ENCODE measurements at regions not wholly inside any gene's neighbourhood (a gene's known extent, or its start where the extent isn't known, plus 50 kb on each side); places are given as distances from the start of the nearest gene placed in this dataset.
"Not testable (repeated sequence)": the region's sequence is repeated elsewhere in the genome, so short reads cannot be mapped to it uniquely, and the experiment has no call there.

DNA sequence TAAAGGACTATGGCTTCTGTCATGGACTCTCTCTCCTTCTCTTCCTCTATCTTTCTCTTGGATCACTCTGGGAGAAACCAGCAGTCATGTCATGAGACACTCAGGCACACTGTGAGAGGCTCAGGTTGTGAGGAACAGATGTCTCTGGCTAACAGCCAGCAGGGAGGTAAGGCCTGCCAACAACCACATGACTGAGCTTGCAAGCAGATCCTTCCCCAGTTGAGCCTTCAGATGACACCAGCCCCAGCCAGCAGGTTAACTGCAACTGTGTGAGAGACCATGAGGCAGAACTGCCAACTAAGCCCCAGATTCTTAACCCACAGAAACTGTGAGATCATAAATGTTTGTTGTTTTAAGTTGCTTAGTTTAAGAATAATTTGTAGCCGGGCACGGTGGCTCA lies 90.6 kb downstream of the VCPKMT start:
- ChIA-PET CTCF (no interaction called here), POLR2A (interaction anchor here (0.5 kb wide), 1 partner anchor 134 kb away, joined by 5 read pairs; no protein-coding TSS in a partner anchor)
- no peak overlapping the region for H3K4me3 ChIP-seq (ENCODE audit: low read depth, low read length)
- H3K27me3 ChIP-seq (ENCODE audit: control insufficient read depth, insufficient read depth, low read length) = no peaks in the 10 kb centered on the region
- H3K27ac ChIP-seq (ENCODE audit: low read depth, low read length) = no peak overlapping the region
- TF ChIP-seq, protein P1, sequence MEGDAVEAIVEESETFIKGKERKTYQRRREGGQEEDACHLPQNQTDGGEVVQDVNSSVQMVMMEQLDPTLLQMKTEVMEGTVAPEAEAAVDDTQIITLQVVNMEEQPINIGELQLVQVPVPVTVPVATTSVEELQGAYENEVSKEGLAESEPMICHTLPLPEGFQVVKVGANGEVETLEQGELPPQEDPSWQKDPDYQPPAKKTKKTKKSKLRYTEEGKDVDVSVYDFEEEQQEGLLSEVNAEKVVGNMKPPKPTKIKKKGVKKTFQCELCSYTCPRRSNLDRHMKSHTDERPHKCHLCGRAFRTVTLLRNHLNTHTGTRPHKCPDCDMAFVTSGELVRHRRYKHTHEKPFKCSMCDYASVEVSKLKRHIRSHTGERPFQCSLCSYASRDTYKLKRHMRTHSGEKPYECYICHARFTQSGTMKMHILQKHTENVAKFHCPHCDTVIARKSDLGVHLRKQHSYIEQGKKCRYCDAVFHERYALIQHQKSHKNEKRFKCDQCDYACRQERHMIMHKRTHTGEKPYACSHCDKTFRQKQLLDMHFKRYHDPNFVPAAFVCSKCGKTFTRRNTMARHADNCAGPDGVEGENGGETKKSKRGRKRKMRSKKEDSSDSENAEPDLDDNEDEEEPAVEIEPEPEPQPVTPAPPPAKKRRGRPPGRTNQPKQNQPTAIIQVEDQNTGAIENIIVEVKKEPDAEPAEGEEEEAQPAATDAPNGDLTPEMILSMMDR (IDR thresholded peaks at IDR 0.05; ENCODE audit: low read depth, low read length) = no peak
- peaks cover 9% of the 10 kb centered on the region; the same call in 1 of the 2 replicates for H3K9me3 ChIP-seq (ENCODE audit: control insufficient read depth, insufficient read depth, low read length)
- DNase-seq (ENCODE audit: low read depth, low spot score) = no peak

DNA sequence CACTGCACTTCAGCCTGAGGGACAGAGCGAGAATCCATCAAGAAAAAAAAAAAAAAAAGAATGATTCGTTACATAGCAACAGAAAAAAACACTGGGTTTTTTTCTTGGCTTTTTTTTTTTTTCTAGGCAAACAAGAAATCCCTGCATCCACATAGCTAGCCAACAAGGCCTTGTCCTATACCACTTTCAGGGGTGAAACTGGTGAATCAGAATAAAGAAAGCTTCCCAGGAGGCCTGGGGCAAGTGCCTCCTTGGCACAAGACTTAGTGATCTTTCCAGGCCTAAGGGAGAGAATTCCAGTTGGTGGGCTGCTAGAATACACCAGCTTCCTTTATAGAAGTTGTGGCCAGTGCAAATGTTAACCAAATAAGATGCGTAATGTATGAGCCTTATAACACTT lies 90.0 kb downstream of the VCPKMT start:
- Histone ChIP-seq H3K27ac (ENCODE audit: low read depth, low read length) (no peak overlapping the region), H3K27me3 (ENCODE audit: control insufficient read depth, insufficient read depth, low read length) (no peaks in the 10 kb centered on the region), H3K4me3 (ENCODE audit: low read depth, low read length) (no peak overlapping the region), H3K9me3 (ENCODE audit: control insufficient read depth, insufficient read depth, low read length) (peaks cover 9% of the 10 kb centered on the region; the same call in 1 of the 2 replicates)
- DNase-seq (ENCODE audit: low read depth, low spot score) = no peak
- TF ChIP-seq, protein P1 (IDR thresholded peaks at IDR 0.05; ENCODE audit: low read depth, low read length) = no peak
- ChIA-PET CTCF (no interaction called here), POLR2A (interaction anchor here (0.5 to 1.0 kb wide), 3 partner anchors 21 to 198 kb away, joined by 3 to 5 read pairs (median 3); no protein-coding TSS in a partner anchor)

DNA sequence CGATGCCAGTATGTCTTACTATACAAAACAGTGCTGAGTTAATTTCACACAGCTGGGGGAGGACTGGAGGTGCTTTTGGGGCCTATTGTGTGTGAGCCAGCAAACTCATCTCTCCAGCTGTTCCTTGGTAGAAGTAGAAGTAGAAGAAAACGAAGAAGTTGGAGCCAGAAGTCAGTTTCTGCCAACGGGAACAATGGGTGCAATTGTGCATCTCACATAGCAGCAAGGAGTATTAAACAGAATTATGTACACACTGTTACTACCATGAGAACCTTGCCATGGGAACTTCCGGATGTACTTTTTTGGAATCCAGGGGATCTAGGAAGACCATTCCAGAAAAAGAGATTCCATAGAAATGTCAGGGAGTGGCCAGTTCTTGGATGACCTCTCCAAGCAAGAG lies 88.6 kb downstream of the VCPKMT start:
- no peak for DNase-seq (ENCODE audit: low read depth, low spot score)
- TF ChIP-seq, protein P1 (IDR thresholded peaks at IDR 0.05; ENCODE audit: low read depth, low read length) = no peak
- Histone ChIP-seq H3K4me3 (ENCODE audit: low read depth, low read length) (no peak overlapping the region), H3K27me3 (ENCODE audit: control insufficient read depth, insufficient read depth, low read length) (no peaks in the 10 kb centered on the region), H3K27ac (ENCODE audit: low read depth, low read length) (no peak overlapping the region), H3K9me3 (ENCODE audit: control insufficient read depth, insufficient read depth, low read length) (peaks cover 9% of the 10 kb centered on the region; the same call in 1 of the 2 replicates)
- ChIA-PET POLR2A (no interaction called here), CTCF (no interaction called here)

DNA sequence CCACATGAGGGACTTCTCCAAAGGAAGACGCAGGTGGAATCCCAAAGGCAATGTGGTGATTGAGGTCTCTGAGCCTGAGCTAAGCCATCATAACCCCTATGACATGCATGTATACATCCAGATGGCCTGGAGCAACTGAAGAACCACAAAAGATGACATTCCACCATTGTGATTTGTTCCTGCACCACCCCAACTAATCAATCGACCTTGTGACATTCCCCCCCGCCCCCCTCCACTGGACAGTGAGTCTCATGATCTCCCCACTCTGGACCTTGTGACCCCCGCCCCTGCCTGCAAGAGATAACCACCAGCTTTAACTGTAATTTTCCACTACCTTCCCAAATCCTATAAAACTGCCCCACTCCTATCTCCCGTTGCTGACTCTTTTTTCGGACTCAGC lies 87.9 kb downstream of the VCPKMT start:
- H3K9me3 ChIP-seq (ENCODE audit: control insufficient read depth, insufficient read depth, low read length) = peaks cover 9% of the 10 kb centered on the region; the same call in 1 of the 2 replicates
- no peak for DNase-seq (ENCODE audit: low read depth, low spot score)
- ChIA-PET POLR2A (no interaction called here), CTCF (no interaction called here)
- no peaks in the 10 kb centered on the region for H3K27me3 ChIP-seq (ENCODE audit: control insufficient read depth, insufficient read depth, low read length)
- no peak overlapping the region for H3K4me3 ChIP-seq (ENCODE audit: low read depth, low read length)
- H3K27ac ChIP-seq (ENCODE audit: low read depth, low read length) = no peak overlapping the region
- TF ChIP-seq, protein P1 (IDR thresholded peaks at IDR 0.05; ENCODE audit: low read depth, low read length) = no peak

DNA sequence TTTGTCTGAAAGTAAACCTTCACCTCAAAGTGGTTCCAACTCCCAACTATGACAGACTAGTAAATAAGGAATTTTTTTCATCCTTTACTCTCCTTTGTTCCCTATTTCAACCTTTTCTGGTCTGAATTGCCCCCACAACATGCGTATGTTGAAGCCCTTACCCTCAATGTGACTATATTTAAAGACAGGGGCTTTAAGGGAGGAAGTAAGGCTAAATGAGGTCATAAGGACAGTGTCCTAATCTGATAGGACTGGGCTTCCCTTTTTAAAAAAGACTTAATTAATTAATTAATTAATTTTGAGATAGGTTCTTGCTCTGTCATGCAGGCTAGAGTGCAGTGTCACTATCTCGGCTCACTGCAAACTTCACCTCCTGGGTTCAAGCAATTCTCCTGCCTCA lies 86.3 kb downstream of the VCPKMT start:
- Histone ChIP-seq H3K27me3 (ENCODE audit: control insufficient read depth, insufficient read depth, low read length) (no peaks in the 10 kb centered on the region), H3K9me3 (ENCODE audit: control insufficient read depth, insufficient read depth, low read length) (peaks cover 9% of the 10 kb centered on the region; the same call in 1 of the 2 replicates), H3K27ac (ENCODE audit: low read depth, low read length) (no peak overlapping the region), H3K4me3 (ENCODE audit: low read depth, low read length) (no peak overlapping the region)
- POLR2A ChIA-PET = no interaction called here
- CTCF ChIA-PET = no interaction called here
- DNase-seq (ENCODE audit: low read depth, low spot score) = no peak
- TF ChIP-seq, protein P1 (IDR thresholded peaks at IDR 0.05; ENCODE audit: low read depth, low read length) = no peak

DNA sequence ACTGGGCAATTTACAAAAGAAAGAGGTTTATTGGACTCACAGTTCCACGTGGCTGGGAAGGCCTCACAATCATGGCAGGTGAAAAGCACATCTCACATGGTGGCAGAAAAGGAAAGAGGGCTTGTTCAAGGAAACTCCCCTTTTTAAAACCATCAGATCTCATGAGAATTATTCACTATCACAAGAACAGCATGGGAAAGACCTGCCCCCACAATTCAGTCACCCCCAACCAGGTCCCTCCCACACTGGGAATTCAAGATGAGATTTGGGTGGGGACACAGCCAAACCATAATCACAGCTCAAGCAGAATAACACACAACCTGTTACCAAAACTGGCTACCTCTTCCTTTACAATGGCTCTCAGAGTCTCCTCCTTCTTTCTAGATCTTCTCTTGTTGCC lies 85.5 kb downstream of the VCPKMT start:
- H3K27ac ChIP-seq (ENCODE audit: low read depth, low read length); CTCF ChIA-PET; H3K9me3 ChIP-seq (ENCODE audit: control insufficient read depth, insufficient read depth, low read length); POLR2A ChIA-PET; H3K4me3 ChIP-seq (ENCODE audit: low read depth, low read length); DNase-seq (ENCODE audit: low read depth, low spot score); H3K27me3 ChIP-seq (ENCODE audit: control insufficient read depth, insufficient read depth, low read length): not testable (repeated sequence)

Measured in AG04450 (cell line).